ENCODE measurements at regions not wholly inside any gene's neighbourhood (a gene's known extent, or its start where the extent isn't known, plus 50 kb on each side); places are given as distances from the start of the nearest gene placed in this dataset.

- CTCF ChIA-PET (ENCODE audit: partially characterized antibody): interaction anchor here (0.6 kb wide), 2 partner anchors 116 to 262 kb away, joined by 3 read pairs; no protein-coding TSS in a partner anchor
- Histone ChIP-seq H3K18ac (ENCODE audit: extremely low read depth, low read length) (no peak overlapping the region), H2BK5ac (ENCODE audit: low read depth, low read length) (no peak overlapping the region), H2BK20ac (ENCODE audit: low read length) (no peak overlapping the region), H4K8ac (ENCODE audit: extremely low read depth, insufficient read depth, low read length) (no peak overlapping the region), H3K9me3 (ENCODE audit: insufficient read depth in 2 of 2, low read depth in 1 of 2, low read length in 1 of 2) (no peaks in the 10 kb centered on the region), H4K5ac (ENCODE audit: insufficient read length, low read depth, low read length) (no peak overlapping the region), H4K91ac (replicated peaks; ENCODE audit: insufficient read length, low read length) (no peak overlapping the region), H3K79me2 (ENCODE audit: control insufficient read depth in 1 of 2, insufficient read depth in 2 of 2, low read length in 2 of 2) (no peaks in the 10 kb centered on the region), H3K27me3 (replicated peaks in 1 of 4; ENCODE audit: control insufficient read depth in 3 of 4, extremely low read depth in 1 of 4, insufficient read depth in 3 of 4, low read length in 3 of 4) (no peaks in the 10 kb centered on the region), H3K14ac (ENCODE audit: insufficient read length) (no peak overlapping the region), H2AK5ac (ENCODE audit: low read depth, low read length) (no peak overlapping the region), H4K20me1 (replicated peaks in 1 of 2; ENCODE audit: control insufficient read depth in 1 of 2, insufficient read depth in 2 of 2, low read length in 2 of 2) (no peaks in the 10 kb centered on the region), H3K56ac (replicated peaks; ENCODE audit: insufficient read length, low read depth, low read length) (no peak overlapping the region), H3K23me2 (ENCODE audit: low read depth, low read length) (no peaks in the 10 kb centered on the region), H3K36me3 (ENCODE audit: control insufficient read depth in 2 of 4, insufficient read depth in 4 of 4, low read length in 3 of 4) (no peaks in the 10 kb centered on the region), H3K4me1 (replicated peaks in 1 of 4; ENCODE audit: control insufficient read depth in 3 of 4, insufficient read depth in 4 of 4, low read length in 3 of 4) (no peaks in the 10 kb centered on the region; a peak in 1 of 7 replicates), H2AFZ (ENCODE audit: low read length) (no peak overlapping the region), H3K27ac (ENCODE audit: low read depth, low read length) (no peak overlapping the region), H3K4ac (replicated peaks; ENCODE audit: insufficient read length, low read depth, low read length) (no peak overlapping the region), H3K4me3 (ENCODE audit: extremely low read depth in 1 of 4, insufficient read depth in 2 of 4, low read depth in 3 of 4, low read length in 4 of 4) (no peak overlapping the region), H3K23ac (ENCODE audit: insufficient read length) (no peak overlapping the region), H2BK15ac (ENCODE audit: low read length) (no peak overlapping the region), H2BK120ac (replicated peaks; ENCODE audit: low read depth, low read length) (no peak overlapping the region), H2BK12ac (ENCODE audit: low read depth, low read length) (no peak overlapping the region), H3K79me1 (ENCODE audit: low read depth, low read length) (no peaks in the 10 kb centered on the region), H3K4me2 (ENCODE audit: insufficient read depth in 1 of 2, low read depth in 2 of 2, low read length in 2 of 2) (no peak overlapping the region), H3K9ac (replicated peaks in 1 of 4; ENCODE audit: extremely low read depth in 1 of 4, low read depth in 3 of 4, low read length in 3 of 4) (no peak overlapping the region)
- FAIRE-seq (no peak), DNase-seq (ENCODE audit: low read depth in 1 of 2, low spot score in 2 of 2) (no peak)
- TF ChIP-seq SP1 (IDR thresholded peaks at IDR 0.05; ENCODE audit: low read depth, low read length) (no peak), EP300 (IDR thresholded peaks at IDR 0.05; ENCODE audit: borderline replicate concordance in 1 of 2, low read depth in 2 of 2, low read length in 2 of 2) (no peak), KDM4A (IDR thresholded peaks at IDR 0.05; ENCODE audit: low read depth, low read length, severe bottlenecking) (no peak), E2F6 (IDR thresholded peaks at IDR 0.05) (no peak), TAF1 (IDR thresholded peaks at IDR 0.05; ENCODE audit: low read depth, low read length) (no peak), SUZ12 (IDR thresholded peaks at IDR 0.05; ENCODE audit: low read length) (no peak), POU5F1 (IDR thresholded peaks at IDR 0.05; ENCODE audit: low read depth, low read length) (no peak), BACH1 (IDR thresholded peaks at IDR 0.05; ENCODE audit: low read length) (no peak), NRF1 (IDR thresholded peaks at IDR 0.05; ENCODE audit: low read depth, low read length) (no peak), HDAC2 (IDR thresholded peaks at IDR 0.05; ENCODE audit: borderline replicate concordance in 1 of 2, low read depth in 2 of 2, low read length in 2 of 2) (no peak)
- 88% methylated on average over 1 of the region's 1 CpG; no CpG with 5 or more reads in 1 of the 2 experiments for WGBS, 2 experiments (ENCODE audit: extremely low coverage in 1 of 2, insufficient coverage in 1 of 2, insufficient read length in 1 of 2, insufficient replicate concordance in 2 of 2, low coverage in 1 of 2, low lambda C conversion rate in 2 of 2, missing lambda C conversion rate in 1 of 2)
- POLR2A ChIA-PET (ENCODE audit: partially characterized antibody): no interaction called here
Observed at GRCh38 chr2:16194096-16194390, 253.7 kb downstream of the MYCN start.

All from H1 (cell line).